Neural cell (in vitro differentiated cells): ENCODE measurements at regions not wholly inside any gene's neighbourhood (a gene's known extent, or its start where the extent isn't known, plus 50 kb on each side); places are given as distances from the start of the nearest gene placed in this dataset.

ENCODE experiments used
- EP300 ChIP-seq: fragments of 450-650 bp; conservative IDR thresholded peaks from 2 replicates; pipeline ENCODE4 v1.6.1; 2014; ENCODE audit warnings: antibody characterized with exemption, mild to moderate bottlenecking, moderate library complexity; ENCODE audit not compliant: poor library complexity, severe bottlenecking
- MXI1 ChIP-seq: fragments of 450-650 bp; conservative IDR thresholded peaks from 2 replicates; pipeline ENCODE4 v1.6.1; 2014; ENCODE audit warnings: antibody characterized with exemption, mild to moderate bottlenecking; ENCODE audit not compliant: poor library complexity, severe bottlenecking
- POLR2AphosphoS5 ChIP-seq: IDR thresholded peaks from 2 replicates; pipeline ENCODE4 v1.6.1; 2012
- SMC3 ChIP-seq: fragments of 450-650 bp; conservative IDR thresholded peaks from 2 replicates; pipeline ENCODE4 v1.6.1; 2014; ENCODE audit warnings: antibody characterized with exemption, mild to moderate bottlenecking, moderate library complexity; ENCODE audit not compliant: poor library complexity
- TAF1 ChIP-seq: IDR thresholded peaks from 2 replicates; pipeline ENCODE4 v1.6.1; 2012; ENCODE audit warnings: low read depth
- TF ChIP-seq, protein P1 (sequence below): fragments of 450-650 bp; IDR thresholded peaks from 2 replicates; pipeline ENCODE4 v1.5.1; 2014; ENCODE audit warnings: antibody characterized with exemption, mild to moderate bottlenecking, moderate library complexity; ENCODE audit not compliant: poor library complexity, severe bottlenecking
- TF ChIP-seq, protein P2 (sequence below): IDR thresholded peaks from 2 replicates; pipeline ENCODE4 v1.6.1; 2012; ENCODE audit warnings: borderline replicate concordance

DNA sequence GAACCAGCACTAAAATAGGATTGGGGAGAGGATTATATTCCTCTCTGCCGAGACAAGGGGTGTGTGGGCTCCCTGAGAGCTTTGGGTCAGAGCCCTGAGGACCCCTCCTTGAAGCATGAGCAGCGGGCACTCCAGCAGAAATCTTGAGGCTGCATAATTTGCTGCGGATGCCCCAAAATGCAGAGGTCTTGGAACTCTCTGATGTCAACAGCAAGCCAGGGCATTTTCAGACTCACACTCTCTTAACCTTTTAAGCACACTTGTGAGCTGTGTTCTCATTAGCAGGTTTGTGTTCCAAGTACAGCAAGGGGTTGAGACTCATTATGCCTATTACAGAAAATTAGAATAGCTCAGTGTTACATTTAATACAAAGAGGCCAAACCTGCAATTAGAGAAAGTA is 513.0 kb upstream of the ADAMTS16 start:
- TF ChIP-seq, protein P1, sequence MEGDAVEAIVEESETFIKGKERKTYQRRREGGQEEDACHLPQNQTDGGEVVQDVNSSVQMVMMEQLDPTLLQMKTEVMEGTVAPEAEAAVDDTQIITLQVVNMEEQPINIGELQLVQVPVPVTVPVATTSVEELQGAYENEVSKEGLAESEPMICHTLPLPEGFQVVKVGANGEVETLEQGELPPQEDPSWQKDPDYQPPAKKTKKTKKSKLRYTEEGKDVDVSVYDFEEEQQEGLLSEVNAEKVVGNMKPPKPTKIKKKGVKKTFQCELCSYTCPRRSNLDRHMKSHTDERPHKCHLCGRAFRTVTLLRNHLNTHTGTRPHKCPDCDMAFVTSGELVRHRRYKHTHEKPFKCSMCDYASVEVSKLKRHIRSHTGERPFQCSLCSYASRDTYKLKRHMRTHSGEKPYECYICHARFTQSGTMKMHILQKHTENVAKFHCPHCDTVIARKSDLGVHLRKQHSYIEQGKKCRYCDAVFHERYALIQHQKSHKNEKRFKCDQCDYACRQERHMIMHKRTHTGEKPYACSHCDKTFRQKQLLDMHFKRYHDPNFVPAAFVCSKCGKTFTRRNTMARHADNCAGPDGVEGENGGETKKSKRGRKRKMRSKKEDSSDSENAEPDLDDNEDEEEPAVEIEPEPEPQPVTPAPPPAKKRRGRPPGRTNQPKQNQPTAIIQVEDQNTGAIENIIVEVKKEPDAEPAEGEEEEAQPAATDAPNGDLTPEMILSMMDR = no peak
- TF ChIP-seq SMC3 (no peak), EP300 (no peak), TAF1 (no peak), MXI1 (no peak), POLR2AphosphoS5 (no peak)
- TF ChIP-seq, protein P2, sequence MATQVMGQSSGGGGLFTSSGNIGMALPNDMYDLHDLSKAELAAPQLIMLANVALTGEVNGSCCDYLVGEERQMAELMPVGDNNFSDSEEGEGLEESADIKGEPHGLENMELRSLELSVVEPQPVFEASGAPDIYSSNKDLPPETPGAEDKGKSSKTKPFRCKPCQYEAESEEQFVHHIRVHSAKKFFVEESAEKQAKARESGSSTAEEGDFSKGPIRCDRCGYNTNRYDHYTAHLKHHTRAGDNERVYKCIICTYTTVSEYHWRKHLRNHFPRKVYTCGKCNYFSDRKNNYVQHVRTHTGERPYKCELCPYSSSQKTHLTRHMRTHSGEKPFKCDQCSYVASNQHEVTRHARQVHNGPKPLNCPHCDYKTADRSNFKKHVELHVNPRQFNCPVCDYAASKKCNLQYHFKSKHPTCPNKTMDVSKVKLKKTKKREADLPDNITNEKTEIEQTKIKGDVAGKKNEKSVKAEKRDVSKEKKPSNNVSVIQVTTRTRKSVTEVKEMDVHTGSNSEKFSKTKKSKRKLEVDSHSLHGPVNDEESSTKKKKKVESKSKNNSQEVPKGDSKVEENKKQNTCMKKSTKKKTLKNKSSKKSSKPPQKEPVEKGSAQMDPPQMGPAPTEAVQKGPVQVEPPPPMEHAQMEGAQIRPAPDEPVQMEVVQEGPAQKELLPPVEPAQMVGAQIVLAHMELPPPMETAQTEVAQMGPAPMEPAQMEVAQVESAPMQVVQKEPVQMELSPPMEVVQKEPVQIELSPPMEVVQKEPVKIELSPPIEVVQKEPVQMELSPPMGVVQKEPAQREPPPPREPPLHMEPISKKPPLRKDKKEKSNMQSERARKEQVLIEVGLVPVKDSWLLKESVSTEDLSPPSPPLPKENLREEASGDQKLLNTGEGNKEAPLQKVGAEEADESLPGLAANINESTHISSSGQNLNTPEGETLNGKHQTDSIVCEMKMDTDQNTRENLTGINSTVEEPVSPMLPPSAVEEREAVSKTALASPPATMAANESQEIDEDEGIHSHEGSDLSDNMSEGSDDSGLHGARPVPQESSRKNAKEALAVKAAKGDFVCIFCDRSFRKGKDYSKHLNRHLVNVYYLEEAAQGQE = no peak
